ENCODE measurements at regions not wholly inside any gene's neighbourhood (a gene's known extent, or its start where the extent isn't known, plus 50 kb on each side); places are given as distances from the start of the nearest gene placed in this dataset.

GRCh38 chr2:22520369-22521288 is 864.4 kb upstream of the KLHL29 start:
- no peak for DNase-seq

GRCh38 chr2:22521620-22522019 is 863.4 kb upstream of the KLHL29 start:
- DNase-seq: no peak

GRCh38 chr2:22525681-22526080 is 859.3 kb upstream of the KLHL29 start:
- DNase-seq: no peak

GRCh38 chr2:22530131-22530530 is 854.8 kb upstream of the KLHL29 start:
- no peak for DNase-seq

- no peak for DNase-seq
These were observed 848.8 kb upstream of the KLHL29 start for GRCh38 chr2:22536133-22536532.

GRCh38 chr2:22554453-22554852 is 830.5 kb upstream of the KLHL29 start:
- DNase-seq: no peak

GRCh38 chr2:22557406-22557805 is 827.6 kb upstream of the KLHL29 start:
- no peak for DNase-seq

GRCh38 chr2:22560021-22560420 is 825.0 kb upstream of the KLHL29 start:
- no peak for DNase-seq

- DNase-seq: no peak
These were observed 805.6 kb upstream of the KLHL29 start for GRCh38 chr2:22579341-22579740.

GRCh38 chr2:22582107-22582506 is 802.9 kb upstream of the KLHL29 start:
- DNase-seq: no peak

- no peak for DNase-seq
These were observed 788.7 kb upstream of the KLHL29 start for GRCh38 chr2:22596306-22596705.

- no peak for DNase-seq
These were observed 784.8 kb upstream of the KLHL29 start for GRCh38 chr2:22600156-22600555.

- no peak for DNase-seq
These were observed 784.0 kb upstream of the KLHL29 start for GRCh38 chr2:22600999-22601398.

GRCh38 chr2:22604136-22604535 is 780.8 kb upstream of the KLHL29 start:
- no peak for DNase-seq

GRCh38 chr2:22616031-22616430 is 768.9 kb upstream of the KLHL29 start:
- no peak for DNase-seq

GRCh38 chr2:22623620-22624019 is 761.4 kb upstream of the KLHL29 start:
- no peak for DNase-seq

- no peak for DNase-seq
These were observed 758.4 kb upstream of the KLHL29 start for GRCh38 chr2:22626621-22627020.

- no peak for DNase-seq
These were observed 756.8 kb upstream of the KLHL29 start for GRCh38 chr2:22628221-22628620.

- no peak for DNase-seq
These were observed 756.1 kb upstream of the KLHL29 start for GRCh38 chr2:22628906-22629305.

GRCh38 chr2:22634167-22634566 is 750.8 kb upstream of the KLHL29 start:
- DNase-seq: no peak

- no peak for DNase-seq
These were observed 728.6 kb upstream of the KLHL29 start for GRCh38 chr2:22656426-22656825.

GRCh38 chr2:22673529-22673928 is 711.5 kb upstream of the KLHL29 start:
- DNase-seq: no peak

- DNase-seq: no peak
These were observed 701.1 kb upstream of the KLHL29 start for GRCh38 chr2:22683914-22684313.

- DNase-seq: no peak
These were observed 694.9 kb upstream of the KLHL29 start for GRCh38 chr2:22690096-22690495.

GRCh38 chr2:22691666-22692065 is 693.3 kb upstream of the KLHL29 start:
- DNase-seq: no peak
